ENCODE measurements at regions not wholly inside any gene's neighbourhood (a gene's known extent, or its start where the extent isn't known, plus 50 kb on each side); places are given as distances from the start of the nearest gene placed in this dataset.

- TF ChIP-seq POLR2A (IDR thresholded peaks at IDR 0.05; ENCODE audit: extremely low read depth, insufficient read length) = no peak
- TF ChIP-seq, protein P1, sequence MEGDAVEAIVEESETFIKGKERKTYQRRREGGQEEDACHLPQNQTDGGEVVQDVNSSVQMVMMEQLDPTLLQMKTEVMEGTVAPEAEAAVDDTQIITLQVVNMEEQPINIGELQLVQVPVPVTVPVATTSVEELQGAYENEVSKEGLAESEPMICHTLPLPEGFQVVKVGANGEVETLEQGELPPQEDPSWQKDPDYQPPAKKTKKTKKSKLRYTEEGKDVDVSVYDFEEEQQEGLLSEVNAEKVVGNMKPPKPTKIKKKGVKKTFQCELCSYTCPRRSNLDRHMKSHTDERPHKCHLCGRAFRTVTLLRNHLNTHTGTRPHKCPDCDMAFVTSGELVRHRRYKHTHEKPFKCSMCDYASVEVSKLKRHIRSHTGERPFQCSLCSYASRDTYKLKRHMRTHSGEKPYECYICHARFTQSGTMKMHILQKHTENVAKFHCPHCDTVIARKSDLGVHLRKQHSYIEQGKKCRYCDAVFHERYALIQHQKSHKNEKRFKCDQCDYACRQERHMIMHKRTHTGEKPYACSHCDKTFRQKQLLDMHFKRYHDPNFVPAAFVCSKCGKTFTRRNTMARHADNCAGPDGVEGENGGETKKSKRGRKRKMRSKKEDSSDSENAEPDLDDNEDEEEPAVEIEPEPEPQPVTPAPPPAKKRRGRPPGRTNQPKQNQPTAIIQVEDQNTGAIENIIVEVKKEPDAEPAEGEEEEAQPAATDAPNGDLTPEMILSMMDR (IDR thresholded peaks at IDR 0.05; ENCODE audit: low read depth, low read length) = no peak
- TF ChIP-seq MAX (IDR thresholded peaks at IDR 0.05; ENCODE audit: low read depth, low read length) = no peak
Measured at GRCh38 chr18:71850602-71851001, 693.5 kb downstream of the CBLN2 start.

All from NB4 (cell line).